NCI-H146 (cell line): ENCODE measurements at regions not wholly inside any gene's neighbourhood (a gene's known extent, or its start where the extent isn't known, plus 50 kb on each side); places are given as distances from the start of the nearest gene placed in this dataset.
A peak's percentile ranks its signal among the peaks of the same experiment; 100 is the strongest.

Source experiments
- DNase-seq: peaks from one replicate; lab custom pipeline; 2025; lab: John Stamatoyannopoulos, UW

GRCh38 chr5:8386719-8387288, 517.9 kb downstream of the MTRR start:
- DNase-seq = no peak

GRCh38 chr5:8391911-8392310, 523.0 kb downstream of the MTRR start:
- DNase-seq = no peak

- DNase-seq = no peak
Observed at GRCh38 chr5:8393240-8393639, 524.3 kb downstream of the MTRR start.

GRCh38 chr5:8394965-8395364, 526.0 kb downstream of the MTRR start:
- DNase-seq = no peak

- no peak for DNase-seq
Observed at GRCh38 chr5:8396246-8396645, 527.3 kb downstream of the MTRR start.

- DNase-seq = no peak
Observed at GRCh38 chr5:8396756-8397155, 527.8 kb downstream of the MTRR start.

GRCh38 chr5:8399471-8399870, 530.5 kb downstream of the MTRR start:
- DNase-seq = no peak

GRCh38 chr5:8408258-8408657, 539.3 kb downstream of the MTRR start:
- no peak for DNase-seq

- no peak for DNase-seq
Observed at GRCh38 chr5:8410618-8411017, 541.7 kb downstream of the MTRR start.

- no peak for DNase-seq
Observed at GRCh38 chr5:8413975-8414374, 545.0 kb downstream of the MTRR start.

GRCh38 chr5:8417316-8418048, 548.5 kb downstream of the MTRR start:
- no peak for DNase-seq

- DNase-seq = no peak
Observed at GRCh38 chr5:8418049-8418426, 549.1 kb downstream of the MTRR start.

GRCh38 chr5:8429778-8430758, 561.1 kb downstream of the MTRR start:
- no peak for DNase-seq

GRCh38 chr5:8434501-8434900, 565.6 kb downstream of the MTRR start:
- no peak for DNase-seq

- no peak for DNase-seq
Observed at GRCh38 chr5:8436924-8437323, 568.0 kb downstream of the MTRR start.

GRCh38 chr5:8445139-8445538, 576.2 kb downstream of the MTRR start:
- DNase-seq = no peak

- DNase-seq = no peak
Observed at GRCh38 chr5:8446179-8446578, 577.2 kb downstream of the MTRR start.

GRCh38 chr5:8456846-8457186, 587.9 kb downstream of the MTRR start:
- no peak for DNase-seq

GRCh38 chr5:8457187-8458037, 588.5 kb downstream of the MTRR start:
- DNase-seq = peak; percentile 98

GRCh38 chr5:8458038-8458383, 589.1 kb downstream of the MTRR start:
- DNase-seq = peak; percentile 34

- DNase-seq = no peak
Observed at GRCh38 chr5:8461543-8461942, 592.6 kb downstream of the MTRR start.

- DNase-seq = no peak
Observed at GRCh38 chr5:8462565-8462964, 593.6 kb downstream of the MTRR start.
